ENCODE measurements at regions not wholly inside any gene's neighbourhood (a gene's known extent, or its start where the extent isn't known, plus 50 kb on each side); places are given as distances from the start of the nearest gene placed in this dataset.

DNA sequence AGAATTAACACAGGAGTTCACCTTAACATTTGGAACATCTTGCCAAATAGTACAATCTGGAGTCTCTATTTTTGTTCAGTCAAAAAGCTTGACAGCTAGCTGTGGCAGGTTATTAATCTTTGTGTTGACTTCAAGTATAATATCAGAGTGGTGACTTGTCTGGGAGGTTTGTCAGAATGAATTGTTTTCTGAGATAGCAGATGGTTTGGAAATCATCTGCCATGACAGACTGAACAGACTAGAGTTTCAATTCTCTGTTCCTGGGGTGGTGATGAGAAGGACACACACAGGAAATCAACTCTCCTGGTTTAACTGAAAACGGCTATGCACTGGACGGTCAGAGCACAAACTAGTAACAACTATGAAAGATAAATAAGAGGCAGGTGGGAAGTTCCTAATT is 203.3 kb upstream of the EMCN start:
- TF ChIP-seq, protein P1, sequence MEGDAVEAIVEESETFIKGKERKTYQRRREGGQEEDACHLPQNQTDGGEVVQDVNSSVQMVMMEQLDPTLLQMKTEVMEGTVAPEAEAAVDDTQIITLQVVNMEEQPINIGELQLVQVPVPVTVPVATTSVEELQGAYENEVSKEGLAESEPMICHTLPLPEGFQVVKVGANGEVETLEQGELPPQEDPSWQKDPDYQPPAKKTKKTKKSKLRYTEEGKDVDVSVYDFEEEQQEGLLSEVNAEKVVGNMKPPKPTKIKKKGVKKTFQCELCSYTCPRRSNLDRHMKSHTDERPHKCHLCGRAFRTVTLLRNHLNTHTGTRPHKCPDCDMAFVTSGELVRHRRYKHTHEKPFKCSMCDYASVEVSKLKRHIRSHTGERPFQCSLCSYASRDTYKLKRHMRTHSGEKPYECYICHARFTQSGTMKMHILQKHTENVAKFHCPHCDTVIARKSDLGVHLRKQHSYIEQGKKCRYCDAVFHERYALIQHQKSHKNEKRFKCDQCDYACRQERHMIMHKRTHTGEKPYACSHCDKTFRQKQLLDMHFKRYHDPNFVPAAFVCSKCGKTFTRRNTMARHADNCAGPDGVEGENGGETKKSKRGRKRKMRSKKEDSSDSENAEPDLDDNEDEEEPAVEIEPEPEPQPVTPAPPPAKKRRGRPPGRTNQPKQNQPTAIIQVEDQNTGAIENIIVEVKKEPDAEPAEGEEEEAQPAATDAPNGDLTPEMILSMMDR (IDR thresholded peaks at IDR 0.05), result no peak
- Histone ChIP-seq H3K36me3 (no peaks in the 10 kb centered on the region), H3K27ac (no peak overlapping the region), H3K4me1 (ENCODE audit: control insufficient read depth in 1 of 2, insufficient read depth in 1 of 2, low read depth in 1 of 2, low read length in 1 of 2) (no peaks in the 10 kb centered on the region), H3K27me3 (no peaks in the 10 kb centered on the region), H3K9me3 (no peaks in the 10 kb centered on the region), H3K4me3 (ENCODE audit: low read depth in 1 of 2, low read length in 1 of 2) (no peak overlapping the region)

DNA sequence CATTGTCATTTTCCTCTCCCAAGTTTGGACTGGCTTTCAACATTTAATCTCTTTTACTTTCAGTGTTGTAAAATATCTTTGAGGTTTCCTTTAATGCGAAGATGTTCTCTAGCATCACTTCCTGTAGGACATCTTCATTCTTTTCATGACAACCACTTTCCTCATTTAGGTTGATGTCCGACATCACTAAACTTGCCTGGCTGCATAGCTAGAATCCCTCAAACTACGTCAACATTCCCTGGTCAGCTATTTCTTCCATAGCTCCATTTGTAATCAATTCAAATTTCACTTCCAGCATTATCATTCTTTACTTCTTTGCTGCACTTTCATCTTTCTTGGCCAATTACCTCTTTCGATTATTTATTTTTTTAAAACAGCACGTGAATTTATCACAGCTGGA is 198.6 kb upstream of the EMCN start:
- Histone ChIP-seq H3K4me1 (ENCODE audit: control insufficient read depth in 1 of 2, insufficient read depth in 1 of 2, low read depth in 1 of 2, low read length in 1 of 2) (no peaks in the 10 kb centered on the region), H3K9me3 (peaks cover 3% of the 10 kb centered on the region), H3K27me3 (no peaks in the 10 kb centered on the region), H3K4me3 (ENCODE audit: low read depth in 1 of 2, low read length in 1 of 2) (no peak overlapping the region), H3K36me3 (no peaks in the 10 kb centered on the region), H3K27ac (no peak overlapping the region)
- TF ChIP-seq, protein P1 (IDR thresholded peaks at IDR 0.05), result no peak

- H3K9me3 ChIP-seq, result peaks cover under 1% of the 10 kb centered on the region
- no peaks in the 10 kb centered on the region for H3K4me1 ChIP-seq (ENCODE audit: control insufficient read depth in 1 of 2, insufficient read depth in 1 of 2, low read depth in 1 of 2, low read length in 1 of 2)
- H3K27me3 ChIP-seq, result no peaks in the 10 kb centered on the region
- H3K27ac ChIP-seq, result no peak overlapping the region
- no peak overlapping the region for H3K4me3 ChIP-seq (ENCODE audit: low read depth in 1 of 2, low read length in 1 of 2)
- TF ChIP-seq, protein P1 (IDR thresholded peaks at IDR 0.05), result no peak
- H3K36me3 ChIP-seq, result no peaks in the 10 kb centered on the region
These were observed 191.0 kb upstream of the EMCN start for GRCh38 chr4:100708776-100709175.

- Histone ChIP-seq H3K9me3 (no peaks in the 10 kb centered on the region), H3K4me3 (ENCODE audit: low read depth in 1 of 2, low read length in 1 of 2) (no peak overlapping the region), H3K4me1 (ENCODE audit: control insufficient read depth in 1 of 2, insufficient read depth in 1 of 2, low read depth in 1 of 2, low read length in 1 of 2) (no peaks in the 10 kb centered on the region), H3K27ac (no peak overlapping the region), H3K27me3 (no peaks in the 10 kb centered on the region), H3K36me3 (no peaks in the 10 kb centered on the region)
- TF ChIP-seq, protein P1 (IDR thresholded peaks at IDR 0.05), result no peak
These were observed 190.0 kb upstream of the EMCN start for GRCh38 chr4:100707786-100708185.

DNA sequence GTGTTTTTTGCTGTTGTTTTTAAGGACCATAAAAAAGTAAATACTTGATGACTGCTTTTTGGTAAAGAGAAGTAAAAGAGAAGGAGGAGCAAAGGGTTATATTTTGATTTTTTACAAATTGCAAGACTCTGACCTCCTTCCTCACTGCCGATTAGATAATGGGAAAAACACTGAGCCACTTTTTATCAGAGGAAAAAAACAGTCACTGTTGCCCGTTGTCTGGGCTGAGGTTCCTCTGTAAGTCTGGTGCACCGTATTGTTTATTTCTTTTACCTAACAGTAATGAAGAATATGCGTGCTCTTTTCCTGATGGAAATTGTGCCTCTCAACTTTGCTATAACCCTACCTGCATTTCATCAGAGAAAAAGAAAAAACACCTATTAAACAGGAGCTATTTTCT is 178.7 kb upstream of the EMCN start:
- H3K4me3 ChIP-seq (ENCODE audit: low read depth in 1 of 2, low read length in 1 of 2), result no peak overlapping the region
- H3K4me1 ChIP-seq (ENCODE audit: control insufficient read depth in 1 of 2, insufficient read depth in 1 of 2, low read depth in 1 of 2, low read length in 1 of 2), result peaks cover 3% of the 10 kb centered on the region in 2 experiments
- no peak overlapping the region for H3K27ac ChIP-seq
- H3K36me3 ChIP-seq, result no peaks in the 10 kb centered on the region
- no peaks in the 10 kb centered on the region for H3K9me3 ChIP-seq
- no peaks in the 10 kb centered on the region for H3K27me3 ChIP-seq
- TF ChIP-seq, protein P1 (IDR thresholded peaks at IDR 0.05), result no peak

DNA sequence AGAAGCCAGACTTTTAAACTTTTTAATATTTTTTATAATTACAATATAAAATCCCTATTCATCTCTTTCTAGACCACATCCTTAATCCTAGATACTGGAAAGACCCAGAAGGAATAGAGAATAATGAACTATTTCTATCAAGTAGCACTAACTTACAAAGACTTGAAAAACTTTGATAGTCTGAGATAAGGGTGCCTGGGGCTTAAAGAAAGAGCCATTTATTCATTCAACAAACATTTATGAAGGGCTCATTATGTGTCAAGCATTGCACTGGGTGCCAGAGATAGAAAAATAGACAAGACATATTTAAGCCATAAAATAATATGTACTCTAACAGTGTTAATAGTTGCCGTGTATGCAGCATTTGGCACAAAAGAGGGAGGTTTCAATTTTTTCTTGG is 178.0 kb upstream of the EMCN start:
- H3K9me3 ChIP-seq, result no peaks in the 10 kb centered on the region
- H3K4me1 ChIP-seq (ENCODE audit: control insufficient read depth in 1 of 2, insufficient read depth in 1 of 2, low read depth in 1 of 2, low read length in 1 of 2), result no peaks in the 10 kb centered on the region
- TF ChIP-seq, protein P1 (IDR thresholded peaks at IDR 0.05), result no peak
- no peak overlapping the region for H3K4me3 ChIP-seq (ENCODE audit: low read depth in 1 of 2, low read length in 1 of 2)
- H3K27me3 ChIP-seq, result no peaks in the 10 kb centered on the region
- no peaks in the 10 kb centered on the region for H3K36me3 ChIP-seq
- no peak overlapping the region for H3K27ac ChIP-seq
